ENCODE measurements at regions not wholly inside any gene's neighbourhood (a gene's known extent, or its start where the extent isn't known, plus 50 kb on each side); places are given as distances from the start of the nearest gene placed in this dataset.
A peak's percentile ranks its signal among the peaks of the same experiment; 100 is the strongest.
"Not testable (repeated sequence)": the region's sequence is repeated elsewhere in the genome, so short reads cannot be mapped to it uniquely, and the experiment has no call there.

DNA sequence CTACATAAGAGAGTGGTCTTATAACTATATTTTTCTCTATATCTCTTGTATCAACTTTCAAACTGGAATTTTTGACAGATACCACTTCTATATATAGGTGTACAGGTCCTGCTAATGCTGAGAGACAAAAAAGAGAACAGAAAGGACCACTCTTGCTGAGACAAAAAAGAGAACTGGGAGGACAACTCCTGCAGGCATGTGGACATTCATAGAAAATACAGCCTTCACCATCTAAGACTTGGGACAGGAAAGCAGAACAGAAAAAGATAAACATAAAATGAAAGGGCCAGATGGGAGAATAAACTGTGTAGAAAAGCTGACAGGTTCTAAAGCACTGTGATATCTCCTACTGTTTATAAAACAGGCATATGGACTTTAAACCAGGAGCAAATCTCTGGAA is 541.0 kb upstream of the ADGRB3 start:
- no peaks in the 10 kb centered on the region for H3K9me3 ChIP-seq (replicated peaks)
- H3K4me3 ChIP-seq: no peak overlapping the region
- H3K27me3 ChIP-seq (ENCODE audit: low read depth): no peaks in the 10 kb centered on the region
- no peak overlapping the region for H3K27ac ChIP-seq (replicated peaks)
- no peaks in the 10 kb centered on the region for H3K36me3 ChIP-seq
- intact Hi-C loops (cut with micrococcal nuclease): no loop called here
- no peak for DNase-seq
- no peaks in the 10 kb centered on the region for H3K4me1 ChIP-seq
- TF ChIP-seq, protein P1, sequence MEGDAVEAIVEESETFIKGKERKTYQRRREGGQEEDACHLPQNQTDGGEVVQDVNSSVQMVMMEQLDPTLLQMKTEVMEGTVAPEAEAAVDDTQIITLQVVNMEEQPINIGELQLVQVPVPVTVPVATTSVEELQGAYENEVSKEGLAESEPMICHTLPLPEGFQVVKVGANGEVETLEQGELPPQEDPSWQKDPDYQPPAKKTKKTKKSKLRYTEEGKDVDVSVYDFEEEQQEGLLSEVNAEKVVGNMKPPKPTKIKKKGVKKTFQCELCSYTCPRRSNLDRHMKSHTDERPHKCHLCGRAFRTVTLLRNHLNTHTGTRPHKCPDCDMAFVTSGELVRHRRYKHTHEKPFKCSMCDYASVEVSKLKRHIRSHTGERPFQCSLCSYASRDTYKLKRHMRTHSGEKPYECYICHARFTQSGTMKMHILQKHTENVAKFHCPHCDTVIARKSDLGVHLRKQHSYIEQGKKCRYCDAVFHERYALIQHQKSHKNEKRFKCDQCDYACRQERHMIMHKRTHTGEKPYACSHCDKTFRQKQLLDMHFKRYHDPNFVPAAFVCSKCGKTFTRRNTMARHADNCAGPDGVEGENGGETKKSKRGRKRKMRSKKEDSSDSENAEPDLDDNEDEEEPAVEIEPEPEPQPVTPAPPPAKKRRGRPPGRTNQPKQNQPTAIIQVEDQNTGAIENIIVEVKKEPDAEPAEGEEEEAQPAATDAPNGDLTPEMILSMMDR (IDR thresholded peaks at IDR 0.05; ENCODE audit: borderline replicate concordance): no peak

DNA sequence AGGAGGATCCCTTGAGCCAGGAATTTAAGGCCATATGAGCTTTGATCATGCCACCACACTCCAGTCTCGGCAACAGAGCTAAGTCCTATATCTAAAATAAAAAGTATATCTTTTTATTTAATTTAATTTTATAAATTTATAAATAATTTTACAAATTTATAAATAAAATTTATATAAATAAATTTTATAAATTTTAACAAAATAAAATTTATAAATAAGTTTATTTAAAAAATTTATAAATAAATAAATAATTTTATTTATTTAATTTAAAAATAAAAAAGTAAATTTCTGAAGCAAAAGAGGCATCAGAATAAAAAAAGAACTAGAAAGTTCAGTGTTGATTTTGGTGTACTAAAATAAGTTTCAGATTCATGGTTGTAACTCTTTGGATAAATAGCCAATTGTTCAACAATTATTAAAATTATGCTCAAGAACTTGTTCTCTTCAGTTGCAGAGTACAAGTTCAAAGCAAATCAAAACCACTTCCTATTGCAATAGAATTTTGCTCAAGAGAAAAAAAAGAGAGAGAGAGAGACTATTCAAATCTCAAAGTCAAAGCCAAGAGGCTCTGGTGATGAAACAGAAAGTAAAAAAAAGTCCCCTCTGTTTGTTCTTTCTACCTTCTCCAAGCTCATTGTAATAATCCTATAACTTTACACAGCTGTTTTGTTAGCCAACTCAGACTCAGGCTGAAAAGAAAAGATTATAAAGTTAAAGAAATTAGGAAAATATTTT is 547.5 kb upstream of the ADGRB3 start:
- TF ChIP-seq, protein P1 (IDR thresholded peaks at IDR 0.05; ENCODE audit: borderline replicate concordance): no peak
- intact Hi-C loops (cut with micrococcal nuclease): no loop called here

DNA sequence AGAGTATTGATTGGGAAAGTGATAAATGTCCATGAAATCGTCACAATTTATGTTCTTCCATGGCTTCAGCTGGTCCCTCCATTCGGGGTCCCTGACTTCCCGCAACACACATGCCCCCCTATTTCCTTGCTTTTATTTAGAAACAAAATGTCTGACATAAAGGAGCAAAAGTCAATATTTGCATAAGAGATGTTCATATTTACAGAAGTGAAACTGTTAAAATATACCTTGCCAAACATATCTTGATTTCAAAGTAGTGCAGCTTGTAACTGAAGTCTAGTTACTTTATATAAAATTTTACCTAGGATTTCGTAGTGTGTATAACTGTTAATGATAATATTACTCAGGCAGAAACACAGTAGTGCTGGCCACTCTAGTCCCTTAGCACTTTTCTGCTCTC is 548.9 kb upstream of the ADGRB3 start:
- no peak overlapping the region for H3K27ac ChIP-seq (replicated peaks)
- DNase-seq: no peak
- intact Hi-C loops (cut with micrococcal nuclease): no loop called here
- no peaks in the 10 kb centered on the region for H3K36me3 ChIP-seq
- H3K9me3 ChIP-seq (replicated peaks): peaks cover 12% of the 10 kb centered on the region
- TF ChIP-seq, protein P1 (IDR thresholded peaks at IDR 0.05; ENCODE audit: borderline replicate concordance): no peak
- no peaks in the 10 kb centered on the region for H3K4me1 ChIP-seq
- no peaks in the 10 kb centered on the region for H3K27me3 ChIP-seq (ENCODE audit: low read depth)
- no peak overlapping the region for H3K4me3 ChIP-seq

More for the DNA sequence above, 547.5 kb upstream of the ADGRB3 start:
- H3K9me3 ChIP-seq (replicated peaks): peaks cover 12% of the 10 kb centered on the region
- no peaks in the 10 kb centered on the region for H3K36me3 ChIP-seq
- H3K27ac ChIP-seq (replicated peaks): peak overlapping the region; percentile 8
- no peaks in the 10 kb centered on the region for H3K4me1 ChIP-seq
- H3K4me3 ChIP-seq: no peak overlapping the region
- H3K27me3 ChIP-seq (ENCODE audit: low read depth): no peaks in the 10 kb centered on the region
- DNase-seq: no peak

DNA sequence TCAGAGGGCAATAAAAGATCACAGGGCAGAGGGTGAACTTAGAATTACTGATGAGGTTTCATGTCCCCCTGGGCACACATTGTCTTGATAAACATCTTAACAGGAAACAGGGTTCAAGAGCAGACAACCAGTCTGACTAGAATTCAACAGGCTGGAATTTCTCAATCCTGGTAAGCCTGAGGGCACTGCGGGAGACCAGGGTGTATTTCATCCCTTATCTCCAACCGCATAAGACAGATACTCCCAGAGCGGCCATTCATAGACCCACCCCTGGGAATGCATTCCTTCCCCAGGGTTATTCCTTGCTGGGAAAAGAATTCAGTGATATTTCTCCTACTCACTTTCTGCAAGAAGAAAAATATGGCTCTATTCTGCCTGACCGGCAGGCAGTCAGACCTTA is 549.5 kb upstream of the ADGRB3 start:
- H3K27me3 ChIP-seq (ENCODE audit: low read depth): not testable (repeated sequence)

DNA sequence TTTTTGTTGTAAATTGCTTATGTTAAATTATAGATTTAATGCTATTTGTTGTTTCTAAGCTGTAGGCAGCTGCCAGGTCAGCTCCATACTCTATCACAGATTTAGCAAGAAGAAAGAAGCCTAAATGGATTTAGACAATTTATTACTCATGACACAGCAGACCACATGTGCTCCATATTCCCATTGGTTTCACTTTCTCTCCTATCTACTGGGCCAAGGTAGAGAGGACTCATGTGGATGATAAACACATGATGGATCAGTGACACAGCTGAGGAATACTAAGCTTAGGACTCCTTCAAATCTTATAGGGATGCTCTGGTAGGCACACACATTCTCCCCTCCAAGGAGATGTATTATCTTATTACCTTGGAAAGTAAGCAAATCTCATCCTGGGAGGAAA is 553.0 kb upstream of the ADGRB3 start:
- TF ChIP-seq, protein P1 (IDR thresholded peaks at IDR 0.05; ENCODE audit: borderline replicate concordance): no peak
- intact Hi-C loops (cut with micrococcal nuclease): no loop called here

More for the DNA sequence above, 549.5 kb upstream of the ADGRB3 start:
- H3K36me3 ChIP-seq; intact Hi-C loops (cut with micrococcal nuclease); H3K27ac ChIP-seq (replicated peaks); DNase-seq; H3K4me1 ChIP-seq; H3K4me3 ChIP-seq: not testable (repeated sequence)
- H3K9me3 ChIP-seq (replicated peaks): peaks cover 12% of the 10 kb centered on the region

DNA sequence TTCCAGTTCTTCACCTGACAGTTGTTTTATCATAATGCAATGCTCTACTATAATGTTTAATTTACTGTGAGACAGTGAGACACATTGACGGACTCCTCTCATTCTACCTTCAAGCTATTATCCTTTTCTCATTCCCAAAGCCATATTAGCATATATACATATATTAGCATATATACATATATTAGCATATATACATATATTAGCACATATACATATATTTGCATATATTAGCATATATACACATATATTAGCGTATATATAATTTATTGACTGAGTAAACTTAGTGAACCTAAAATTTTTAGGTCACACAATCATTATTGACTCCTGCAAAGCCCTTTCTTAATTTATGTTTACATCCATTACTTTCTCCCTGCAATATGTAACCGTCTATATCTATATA is 555.0 kb upstream of the ADGRB3 start:
- intact Hi-C loops (cut with micrococcal nuclease): no loop called here
- Histone ChIP-seq H3K4me1 (no peaks in the 10 kb centered on the region), H3K36me3 (no peaks in the 10 kb centered on the region), H3K27ac (replicated peaks) (no peak overlapping the region), H3K9me3 (replicated peaks) (peaks cover under 1% of the 10 kb centered on the region), H3K4me3 (no peak overlapping the region), H3K27me3 (ENCODE audit: low read depth) (no peaks in the 10 kb centered on the region)
- TF ChIP-seq, protein P1 (IDR thresholded peaks at IDR 0.05; ENCODE audit: borderline replicate concordance): no peak
- DNase-seq: no peak

More for the DNA sequence above, 553.0 kb upstream of the ADGRB3 start:
- no peak overlapping the region for H3K27ac ChIP-seq (replicated peaks)
- H3K36me3 ChIP-seq: no peaks in the 10 kb centered on the region
- no peaks in the 10 kb centered on the region for H3K27me3 ChIP-seq (ENCODE audit: low read depth)
- H3K4me3 ChIP-seq: no peak overlapping the region
- peaks cover 8% of the 10 kb centered on the region for H3K9me3 ChIP-seq (replicated peaks)
- H3K4me1 ChIP-seq: no peaks in the 10 kb centered on the region
- no peak for DNase-seq

Measured in left ventricle myocardium inferior (tissue), 1 donor.